Smooth muscle cell (in vitro differentiated cells): ENCODE measurements at regions not wholly inside any gene's neighbourhood (a gene's known extent, or its start where the extent isn't known, plus 50 kb on each side); places are given as distances from the start of the nearest gene placed in this dataset.

Source experiments
- DNase-seq: peaks from one replicate; lab custom pipeline; 2025; ENCODE audit not compliant: unreplicated experiment; lab: John Stamatoyannopoulos, UW
- H2AFZ ChIP-seq: fragments of 200-600 bp; sonication (generic); 2 replicates; pipeline ENCODE4 v1.6.0; 2016; ENCODE audit warnings: antibody characterized with exemption, low read depth, mild to moderate bottlenecking
- H3F3A ChIP-seq: fragments of 200-600 bp; sonication (generic); 2 replicates; pipeline ENCODE4 v1.6.0; 2017; ENCODE audit warnings: antibody characterized with exemption, low read depth
- H3K27ac ChIP-seq: fragments of 200-600 bp; sonication (generic); 2 replicates; pipeline ENCODE4 v1.5.1; 2016; ENCODE audit warnings: low read depth, mild to moderate bottlenecking
- H3K27me3 ChIP-seq: fragments of 200-600 bp; sonication (generic); 2 replicates; pipeline ENCODE4 v1.6.1; 2016; ENCODE audit warnings: low read depth, mild to moderate bottlenecking
- H3K36me3 ChIP-seq: fragments of 200-600 bp; sonication (generic); 2 replicates; pipeline ENCODE4 v1.5.1; 2016; ENCODE audit warnings: low read depth
- H3K4me1 ChIP-seq: fragments of 200-600 bp; sonication (generic); 2 replicates; pipeline ENCODE4 v1.5.1; 2016; ENCODE audit warnings: low read depth
- H3K4me2 ChIP-seq: fragments of 200-600 bp; sonication (generic); 2 replicates; pipeline ENCODE4 v1.6.0; 2016; ENCODE audit warnings: mild to moderate bottlenecking
- H3K4me3 ChIP-seq: fragments of 200-600 bp; sonication (generic); 2 replicates; pipeline ENCODE4 v1.5.1; 2016; ENCODE audit warnings: mild to moderate bottlenecking
- H3K79me2 ChIP-seq: fragments of 200-600 bp; sonication (generic); 2 replicates; pipeline ENCODE4 v1.6.0; 2016; ENCODE audit warnings: low read depth, mild to moderate bottlenecking
- H3K9ac ChIP-seq: fragments of 200-600 bp; sonication (generic); 2 replicates; pipeline ENCODE4 v1.6.0; 2016; ENCODE audit warnings: low read depth
- H3K9me3 ChIP-seq: fragments of 200-600 bp; sonication (generic); replicated peaks from 2 replicates; pipeline ENCODE4 v1.5.1; 2016; ENCODE audit warnings: low read depth
- H4K20me1 ChIP-seq: fragments of 200-600 bp; sonication (generic); 2 replicates; pipeline ENCODE4 v1.6.0; 2016; ENCODE audit warnings: low read depth
- CTCF ChIP-seq: fragments of 200-600 bp; sonication (generic); IDR thresholded peaks from 2 replicates; pipeline ENCODE4 v1.5.1; 2017; ENCODE audit warnings: borderline replicate concordance, mild to moderate bottlenecking, antibody characterized with exemption; ENCODE audit not compliant: insufficient read depth, poor library complexity, severe bottlenecking
- WGBS: methylation state at CpG from one replicate; pipeline ENCODE4 v1.1.7; 2016; ENCODE audit warnings: low lambda C conversion rate; 5-methylcytosine and 5-hydroxymethylcytosine counted together

GRCh38 chr6:106792536-106793236 lies 163.3 kb downstream of the QRSL1 start:
- H4K20me1 ChIP-seq = no peaks in the 10 kb centered on the region
- WGBS = 94% methylated on average over 7 of the region's 7 CpGs
- H3K27me3 ChIP-seq = peaks cover 7% of the 10 kb centered on the region
- H3K36me3 ChIP-seq = no peaks in the 10 kb centered on the region
- TF ChIP-seq CTCF = no peak
- no peak overlapping the region for H3K27ac ChIP-seq
- no peak for DNase-seq
- peaks cover 9% of the 10 kb centered on the region for H3K4me1 ChIP-seq
- H3K79me2 ChIP-seq = no peaks in the 10 kb centered on the region
- peaks cover 7% of the 10 kb centered on the region for H3F3A ChIP-seq
- H3K4me2 ChIP-seq = no peak overlapping the region
- H3K4me3 ChIP-seq = no peak overlapping the region
- no peaks in the 10 kb centered on the region for H3K9me3 ChIP-seq
- H2AFZ ChIP-seq = no peak overlapping the region
- no peak overlapping the region for H3K9ac ChIP-seq

GRCh38 chr6:106790935-106791334 lies 161.6 kb downstream of the QRSL1 start:
- H3K4me2 ChIP-seq = no peak overlapping the region
- DNase-seq = no peak
- no peaks in the 10 kb centered on the region for H3K36me3 ChIP-seq
- H3K4me1 ChIP-seq = no peaks in the 10 kb centered on the region
- no peak overlapping the region for H3K4me3 ChIP-seq
- no peaks in the 10 kb centered on the region for H3F3A ChIP-seq
- H3K9ac ChIP-seq = no peak overlapping the region
- no peak overlapping the region for H2AFZ ChIP-seq
- H4K20me1 ChIP-seq = no peaks in the 10 kb centered on the region
- 88% methylated on average over 8 of the region's 8 CpGs for WGBS
- H3K27ac ChIP-seq = no peak overlapping the region
- H3K79me2 ChIP-seq = no peaks in the 10 kb centered on the region
- H3K9me3 ChIP-seq = no peaks in the 10 kb centered on the region
- peaks cover 7% of the 10 kb centered on the region for H3K27me3 ChIP-seq
- TF ChIP-seq CTCF = no peak

- Histone ChIP-seq H2AFZ (no peak overlapping the region), H3K4me3 (no peak overlapping the region), H3K9me3 (no peaks in the 10 kb centered on the region), H3K36me3 (no peaks in the 10 kb centered on the region), H3K27ac (no peak overlapping the region), H3K4me1 (no peaks in the 10 kb centered on the region), H3K9ac (no peak overlapping the region), H3K4me2 (no peak overlapping the region), H3F3A (no peaks in the 10 kb centered on the region), H3K27me3 (peaks cover 7% of the 10 kb centered on the region), H3K79me2 (no peaks in the 10 kb centered on the region), H4K20me1 (no peaks in the 10 kb centered on the region)
- no peak for TF ChIP-seq CTCF
- no peak for DNase-seq
- WGBS = 89% methylated on average over 8 of the region's 8 CpGs
These were observed 160.9 kb downstream of the QRSL1 start for GRCh38 chr6:106790149-106790770.
